GM19240 (cell line): ENCODE measurements at regions not wholly inside any gene's neighbourhood (a gene's known extent, or its start where the extent isn't known, plus 50 kb on each side); places are given as distances from the start of the nearest gene placed in this dataset.
"Not testable (repeated sequence)": the region's sequence is repeated elsewhere in the genome, so short reads cannot be mapped to it uniquely, and the experiment has no call there.

Experiments
- DNase-seq: peaks from one replicate; pipeline ENCODE4 v3.0.0; 2011; ENCODE audit warnings: low spot score; ENCODE audit not compliant: insufficient read length

DNA sequence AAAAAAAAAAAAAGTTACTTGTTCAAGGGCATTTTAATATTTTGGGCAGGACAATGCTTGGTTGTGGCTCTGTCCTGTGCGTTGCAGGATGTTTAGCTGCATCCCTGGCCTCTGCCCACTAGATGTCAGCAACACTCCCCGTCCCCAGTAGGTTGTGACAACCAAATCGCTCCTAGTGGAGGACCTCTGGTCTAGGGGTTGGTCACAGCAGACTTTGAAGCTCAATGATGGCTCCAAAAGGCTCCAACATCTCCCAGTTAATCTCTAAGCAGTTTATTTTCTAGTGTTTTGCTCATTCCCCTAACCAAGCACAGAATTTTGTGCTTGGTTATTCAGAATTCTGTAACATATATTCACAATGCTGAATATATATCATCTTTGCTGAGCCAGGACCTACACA is 67.0 kb downstream of the CHRNA1 start:
- DNase-seq = peak; percentile 83

DNA sequence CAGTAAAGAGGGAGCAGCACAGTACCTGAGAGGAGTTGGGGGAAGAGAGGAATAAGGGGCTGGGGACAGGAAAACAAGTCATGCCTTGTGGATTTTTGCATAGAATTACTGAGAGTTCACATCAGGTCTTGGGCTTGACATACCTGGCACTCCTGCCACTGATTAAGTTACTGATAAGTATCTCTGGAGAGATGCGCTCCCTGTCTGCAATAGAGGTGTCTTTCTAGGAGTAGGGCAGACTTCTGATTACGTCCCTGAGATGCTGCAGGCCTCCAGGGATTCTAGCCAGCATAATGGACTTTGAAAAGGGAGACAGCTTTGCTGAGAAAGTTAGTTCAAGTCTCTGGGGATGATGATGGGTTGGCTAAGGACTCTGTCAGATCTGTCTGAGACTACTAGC is 69.4 kb downstream of the CHRNA1 start:
- DNase-seq = no peak

DNA sequence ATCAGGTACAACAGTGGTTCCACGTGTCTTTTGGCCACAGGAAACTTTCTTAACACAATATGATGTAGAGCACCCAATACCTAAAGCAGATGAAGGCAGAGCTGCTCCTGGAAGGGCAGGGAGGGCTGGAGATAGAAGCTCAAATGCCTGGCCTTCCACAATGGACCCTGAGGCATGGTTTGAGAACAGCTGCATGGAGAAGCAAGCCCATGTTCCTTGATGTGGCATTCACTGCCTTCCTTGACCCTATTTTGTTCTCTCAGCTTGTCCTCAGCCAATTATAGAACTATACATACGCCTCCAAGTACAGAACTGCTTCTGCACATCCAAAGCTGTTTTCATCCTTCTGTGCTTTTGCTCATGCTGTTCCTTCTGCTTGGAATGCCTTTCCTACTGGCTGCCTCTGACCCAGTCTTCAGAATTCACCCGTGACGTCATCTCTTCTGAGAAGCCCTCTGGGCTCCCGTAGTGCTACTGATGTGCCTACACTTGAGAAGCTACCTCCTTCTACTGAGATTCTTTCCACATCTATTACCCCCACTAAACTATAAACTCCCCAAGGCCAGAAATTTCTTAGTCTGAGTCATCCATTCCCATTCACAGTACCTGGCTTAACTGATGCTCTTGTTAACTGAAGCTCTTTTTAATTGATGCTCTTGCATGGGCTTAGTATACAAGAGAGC is 69.9 kb downstream of the CHRNA1 start:
- no peak for DNase-seq

GRCh38 chr2:174693344-174693743 is 70.9 kb downstream of the CHRNA1 start:
- DNase-seq = no peak

DNA sequence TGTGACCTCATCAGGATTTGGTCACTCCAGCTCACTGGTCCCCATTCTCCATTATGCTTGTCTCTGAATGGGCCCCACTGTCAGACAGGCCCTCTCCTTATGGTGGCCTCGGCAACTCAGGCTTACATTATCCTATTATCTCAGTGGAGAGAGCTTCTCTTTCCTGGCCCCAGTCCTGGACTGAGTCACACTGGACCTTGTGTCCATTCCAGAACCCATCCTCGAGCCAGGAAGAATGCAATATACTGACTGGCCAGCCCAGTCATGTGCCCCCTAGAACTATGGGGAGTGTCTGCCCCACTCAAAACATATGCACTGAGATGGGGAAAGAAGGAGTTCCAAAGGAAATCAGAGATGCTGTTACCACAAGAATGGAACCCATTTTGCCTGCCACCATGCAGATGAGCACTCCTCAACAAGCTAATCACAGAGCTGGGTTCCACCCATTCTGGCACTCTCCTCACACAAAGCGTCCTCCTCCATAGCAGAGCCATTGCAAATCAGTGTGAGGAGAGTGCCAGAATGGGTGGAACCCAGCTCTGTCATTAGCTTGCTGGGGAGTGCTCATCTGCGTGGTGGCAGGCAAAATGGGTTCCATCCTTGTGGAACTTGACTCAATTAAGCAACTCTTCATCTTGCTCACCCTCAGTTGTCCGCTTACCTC is 71.9 kb downstream of the CHRNA1 start:
- DNase-seq = no peak

- DNase-seq = no peak
Observed at GRCh38 chr2:174691201-174691779, 73.0 kb downstream of the CHRNA1 start.

DNA sequence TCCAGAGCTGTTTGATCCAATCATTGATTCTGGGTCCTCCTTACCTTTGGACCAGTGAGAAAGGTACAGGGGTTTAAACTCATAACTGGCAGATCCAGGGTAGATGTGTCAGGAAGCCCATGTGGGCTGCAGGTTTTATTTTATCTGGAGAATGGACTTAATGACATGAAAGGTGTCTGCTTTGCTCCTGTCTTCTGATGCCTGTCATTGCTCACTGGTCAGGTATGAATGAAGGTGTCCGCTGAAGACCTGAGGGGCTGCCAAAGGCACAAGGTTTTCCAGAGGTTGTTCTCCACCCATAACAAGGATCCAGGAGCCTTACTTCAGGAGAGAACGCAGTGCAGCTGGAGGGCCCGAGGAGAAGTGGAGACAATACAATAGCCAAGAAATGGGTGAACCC is 74.2 kb downstream of the CHRNA1 start:
- no peak for DNase-seq

GRCh38 chr2:174688079-174688478 is 76.2 kb downstream of the CHRNA1 start:
- DNase-seq = no peak

- no peak for DNase-seq
Observed at GRCh38 chr2:174686430-174686829, 77.8 kb downstream of the CHRNA1 start.

- peak; percentile 19 for DNase-seq
Observed at GRCh38 chr2:174683392-174683759, 80.9 kb downstream of the CHRNA1 start.

GRCh38 chr2:174682578-174683391 is 81.5 kb downstream of the CHRNA1 start:
- DNase-seq = peak; percentile 16

- peak; percentile 23 for DNase-seq
Observed at GRCh38 chr2:174682007-174682577, 82.2 kb downstream of the CHRNA1 start.

GRCh38 chr2:174681099-174682006 is 82.9 kb downstream of the CHRNA1 start:
- DNase-seq = no peak

DNA sequence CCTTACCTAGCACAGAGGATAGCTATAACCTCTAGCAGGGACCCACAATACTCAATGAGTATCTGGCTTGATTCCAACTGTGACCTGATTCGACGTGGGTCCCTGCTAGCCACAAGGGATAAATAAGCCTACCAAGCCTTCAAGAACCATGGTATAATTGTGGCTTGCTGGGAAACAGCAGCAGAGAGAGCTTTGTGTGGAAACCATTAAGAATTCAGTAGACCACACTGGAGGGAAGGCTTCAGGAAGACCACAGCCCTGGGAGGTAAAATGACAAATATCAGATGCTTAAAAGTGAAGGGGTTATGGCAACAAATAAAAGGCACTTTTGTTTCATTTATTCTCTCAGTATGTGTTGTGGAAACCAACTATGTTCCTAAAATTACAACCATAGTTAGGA is 82.6 kb upstream of the WIPF1 start:
- DNase-seq = no peak

- no peak for DNase-seq
Observed at GRCh38 chr2:174678395-174678794, 80.8 kb upstream of the WIPF1 start.

- no peak for DNase-seq
Observed at GRCh38 chr2:174675615-174676014, 78.0 kb upstream of the WIPF1 start.

DNA sequence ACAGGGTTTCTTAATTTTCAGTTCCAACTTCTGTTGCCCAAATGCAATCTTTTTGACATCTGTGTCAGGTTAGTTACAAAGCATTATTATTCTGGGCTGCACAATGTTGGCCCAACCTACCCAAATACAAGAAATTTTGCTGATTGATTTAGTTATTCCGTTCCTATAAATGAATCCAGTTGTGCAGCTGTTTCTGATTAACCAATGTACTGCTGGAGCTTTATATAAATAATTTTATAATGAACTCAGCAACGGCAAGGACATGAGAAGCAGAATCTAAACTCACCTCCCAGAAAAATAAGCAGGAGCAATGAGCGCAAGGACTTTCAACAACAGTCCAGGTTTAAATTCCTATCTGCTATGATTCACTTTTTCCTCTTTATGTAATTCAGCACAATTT is 76.3 kb upstream of the WIPF1 start:
- DNase-seq = no peak

DNA sequence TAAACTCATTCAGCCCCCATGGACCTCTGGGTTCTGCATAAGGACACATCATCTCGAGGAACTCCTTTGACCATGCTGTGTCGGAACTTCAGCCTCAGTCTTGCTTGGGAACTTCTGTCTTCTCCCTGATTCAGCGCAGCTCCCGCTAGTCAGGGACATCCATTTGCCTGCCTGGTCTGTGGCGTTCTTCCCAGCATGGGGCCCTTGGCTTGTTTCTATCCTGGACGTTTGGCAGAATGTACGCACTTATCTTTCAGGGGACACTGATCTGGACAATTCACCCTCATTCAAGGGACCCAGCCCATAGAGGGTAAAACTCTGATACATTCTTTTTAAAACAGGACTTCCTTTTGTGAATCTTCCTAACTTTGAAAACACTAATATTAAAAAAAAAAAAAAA is 75.8 kb upstream of the WIPF1 start:
- no peak for DNase-seq

- not testable (repeated sequence) for DNase-seq
Observed at GRCh38 chr2:174671532-174671931, 73.9 kb upstream of the WIPF1 start.

GRCh38 chr2:174670446-174670845 is 72.8 kb upstream of the WIPF1 start:
- no peak for DNase-seq

DNA sequence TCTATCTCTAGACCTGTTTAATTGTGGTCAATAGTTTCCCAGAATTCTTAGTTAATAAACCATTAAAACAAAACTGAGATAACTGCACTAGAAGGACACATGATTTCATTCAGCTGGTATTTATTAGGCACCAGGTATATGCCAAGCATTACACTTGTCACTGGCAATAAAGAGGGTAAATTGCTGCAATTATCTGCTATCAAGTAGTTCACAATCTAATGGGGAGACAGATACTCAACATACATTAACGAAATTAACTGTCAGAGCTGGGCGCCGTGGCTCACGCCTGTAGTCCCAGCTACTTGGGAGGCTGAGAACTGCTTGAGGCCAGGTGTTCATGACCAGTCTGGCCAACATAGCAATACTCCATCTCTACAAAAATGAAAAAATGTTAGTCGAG is 71.7 kb upstream of the WIPF1 start:
- no peak for DNase-seq
